ENCODE measurements at regions not wholly inside any gene's neighbourhood (a gene's known extent, or its start where the extent isn't known, plus 50 kb on each side); places are given as distances from the start of the nearest gene placed in this dataset.

DNA sequence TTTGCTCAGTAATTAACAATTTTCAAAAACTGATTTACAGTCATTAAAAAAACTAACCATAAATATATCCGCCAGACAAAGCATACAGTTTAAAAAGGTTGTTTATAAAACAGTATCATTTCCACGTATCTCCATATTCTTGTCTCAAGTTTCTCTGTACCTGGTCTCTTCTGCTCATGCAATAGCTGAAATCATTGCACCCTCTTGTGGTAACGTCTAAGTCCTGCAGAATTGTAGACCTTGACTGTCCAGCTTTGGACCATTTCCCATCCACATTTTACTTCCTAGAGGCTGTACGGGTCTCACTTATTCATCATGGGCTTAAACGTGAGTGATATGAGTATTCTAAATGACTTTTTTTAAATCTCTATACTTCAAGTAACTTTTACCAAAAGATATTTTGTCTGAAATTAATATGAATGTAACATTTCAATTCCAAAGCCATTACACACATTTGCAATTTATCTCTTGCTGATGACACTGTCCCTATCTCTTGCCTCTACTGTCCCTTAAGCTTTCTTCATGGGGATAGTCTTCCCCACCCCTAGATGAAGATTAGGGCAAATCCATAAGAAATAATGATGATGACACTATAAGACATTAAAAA is 118.5 kb downstream of the BTC start:
- H3K9me3 ChIP-seq (ENCODE audit: low read depth) = no peaks in the 10 kb centered on the region
- TF ChIP-seq, protein P1, sequence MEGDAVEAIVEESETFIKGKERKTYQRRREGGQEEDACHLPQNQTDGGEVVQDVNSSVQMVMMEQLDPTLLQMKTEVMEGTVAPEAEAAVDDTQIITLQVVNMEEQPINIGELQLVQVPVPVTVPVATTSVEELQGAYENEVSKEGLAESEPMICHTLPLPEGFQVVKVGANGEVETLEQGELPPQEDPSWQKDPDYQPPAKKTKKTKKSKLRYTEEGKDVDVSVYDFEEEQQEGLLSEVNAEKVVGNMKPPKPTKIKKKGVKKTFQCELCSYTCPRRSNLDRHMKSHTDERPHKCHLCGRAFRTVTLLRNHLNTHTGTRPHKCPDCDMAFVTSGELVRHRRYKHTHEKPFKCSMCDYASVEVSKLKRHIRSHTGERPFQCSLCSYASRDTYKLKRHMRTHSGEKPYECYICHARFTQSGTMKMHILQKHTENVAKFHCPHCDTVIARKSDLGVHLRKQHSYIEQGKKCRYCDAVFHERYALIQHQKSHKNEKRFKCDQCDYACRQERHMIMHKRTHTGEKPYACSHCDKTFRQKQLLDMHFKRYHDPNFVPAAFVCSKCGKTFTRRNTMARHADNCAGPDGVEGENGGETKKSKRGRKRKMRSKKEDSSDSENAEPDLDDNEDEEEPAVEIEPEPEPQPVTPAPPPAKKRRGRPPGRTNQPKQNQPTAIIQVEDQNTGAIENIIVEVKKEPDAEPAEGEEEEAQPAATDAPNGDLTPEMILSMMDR (IDR thresholded peaks at IDR 0.05; ENCODE audit: low read depth, low read length) = peak; percentile 84
- H3K27ac ChIP-seq = no peak overlapping the region
- H3K4me1 ChIP-seq (ENCODE audit: low read depth) = no peaks in the 10 kb centered on the region
- no peaks in the 10 kb centered on the region for H3K27me3 ChIP-seq
- no peaks in the 10 kb centered on the region for H3K36me3 ChIP-seq
- DNase-seq (ENCODE audit: low read depth in 1 of 2, low spot score in 1 of 2) = peak; percentile 55 to 85
- no peak overlapping the region for H3K4me3 ChIP-seq

DNA sequence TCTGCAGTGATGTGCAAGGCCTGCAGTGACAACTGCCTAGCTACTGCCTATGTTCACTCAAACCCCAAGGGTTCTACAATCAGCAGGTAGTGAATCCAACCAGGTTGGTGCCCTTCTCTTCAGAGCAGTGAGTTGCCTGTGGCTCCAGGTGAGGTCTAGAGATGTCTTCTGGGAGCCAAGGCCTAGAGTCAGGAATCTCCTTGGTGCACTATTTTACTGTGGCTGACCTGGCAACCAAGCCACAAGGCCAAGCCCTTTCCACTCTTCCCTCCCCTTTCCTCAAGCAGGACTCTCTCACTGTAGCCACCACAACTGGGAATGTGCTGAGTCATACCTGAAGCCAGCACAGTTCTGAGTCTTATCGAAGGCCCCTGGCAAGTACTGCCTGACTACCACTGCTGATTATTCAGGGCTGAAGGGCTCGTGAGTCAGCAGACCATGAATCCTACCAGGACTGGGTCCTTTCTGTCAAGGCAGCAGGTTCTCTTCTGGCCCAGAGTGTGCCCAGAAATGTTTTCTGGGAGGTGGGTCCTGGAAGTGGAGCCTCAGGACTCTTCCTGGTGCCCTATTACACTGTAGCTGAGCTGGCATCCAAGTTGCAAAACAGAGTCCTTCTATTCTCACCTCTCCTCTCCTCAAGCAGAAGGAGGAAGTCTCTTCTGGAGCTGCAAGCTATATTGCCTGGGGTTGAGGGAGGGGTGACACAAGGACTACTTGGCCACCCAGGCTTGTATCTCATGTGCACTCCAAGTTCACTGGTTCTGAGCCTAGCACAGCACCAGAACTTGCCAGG is 111.6 kb downstream of the BTC start:
- Histone ChIP-seq H3K27ac (no peak overlapping the region), H3K27me3 (no peaks in the 10 kb centered on the region), H3K36me3 (no peaks in the 10 kb centered on the region), H3K9me3 (ENCODE audit: low read depth) (no peaks in the 10 kb centered on the region), H3K4me1 (ENCODE audit: low read depth) (no peaks in the 10 kb centered on the region), H3K4me3 (no peak overlapping the region)
- peak; percentile 22 to 95 for DNase-seq (ENCODE audit: low read depth in 1 of 2, low spot score in 1 of 2)
- TF ChIP-seq, protein P1 (IDR thresholded peaks at IDR 0.05; ENCODE audit: low read depth, low read length) = no peak

DNA sequence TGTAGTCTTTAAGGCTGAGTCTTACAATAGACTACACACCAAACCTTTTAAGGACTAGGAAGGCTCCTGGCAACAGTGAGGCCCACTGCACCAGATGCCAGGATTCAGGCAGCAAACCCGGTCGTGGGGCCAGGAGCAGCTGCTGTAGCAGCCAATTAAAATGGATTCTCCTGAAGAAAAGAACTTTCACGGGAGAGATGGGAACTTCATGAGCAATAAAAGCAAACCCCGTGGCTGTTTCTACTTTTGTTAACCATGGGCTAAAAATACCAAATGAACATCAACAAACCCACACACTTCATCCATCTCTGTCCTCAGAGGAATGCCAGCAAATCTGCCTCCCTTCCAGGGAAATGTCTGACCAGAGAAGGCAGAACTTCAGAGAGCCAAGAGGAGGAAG is 101.4 kb downstream of the BTC start:
- TF ChIP-seq, protein P1 (IDR thresholded peaks at IDR 0.05; ENCODE audit: low read depth, low read length) = no peak
- Histone ChIP-seq H3K4me3 (no peak overlapping the region), H3K36me3 (no peaks in the 10 kb centered on the region), H3K27me3 (no peaks in the 10 kb centered on the region), H3K4me1 (ENCODE audit: low read depth) (no peaks in the 10 kb centered on the region), H3K27ac (no peak overlapping the region), H3K9me3 (ENCODE audit: low read depth) (no peaks in the 10 kb centered on the region)
- no peak for DNase-seq (ENCODE audit: low read depth in 1 of 2, low spot score in 1 of 2)

Data from cardiac muscle cell (in vitro differentiated cells and primary cell).